ENCODE measurements at regions not wholly inside any gene's neighbourhood (a gene's known extent, or its start where the extent isn't known, plus 50 kb on each side); places are given as distances from the start of the nearest gene placed in this dataset.
"Not testable (repeated sequence)": the region's sequence is repeated elsewhere in the genome, so short reads cannot be mapped to it uniquely, and the experiment has no call there.

DNA sequence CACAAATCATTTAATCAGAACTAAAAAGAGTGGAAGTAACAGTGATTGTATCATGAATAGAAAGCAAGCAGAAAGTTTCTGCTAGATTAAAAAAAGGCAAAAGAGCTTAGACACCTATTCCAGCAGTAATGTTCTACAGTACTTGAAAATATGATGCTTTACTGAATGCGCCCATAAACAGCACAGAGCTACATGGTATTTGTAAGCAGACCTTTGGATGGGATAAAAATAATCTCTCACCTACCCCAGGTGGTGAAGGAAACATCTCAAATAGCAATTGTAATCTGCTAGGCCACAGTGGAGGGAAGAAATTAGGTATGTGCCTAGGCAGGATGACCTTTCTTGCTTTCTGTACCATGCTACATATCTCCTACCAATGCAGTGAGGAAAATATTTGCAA is 280.9 kb upstream of the PRKX start:
- TF ChIP-seq, protein P1, sequence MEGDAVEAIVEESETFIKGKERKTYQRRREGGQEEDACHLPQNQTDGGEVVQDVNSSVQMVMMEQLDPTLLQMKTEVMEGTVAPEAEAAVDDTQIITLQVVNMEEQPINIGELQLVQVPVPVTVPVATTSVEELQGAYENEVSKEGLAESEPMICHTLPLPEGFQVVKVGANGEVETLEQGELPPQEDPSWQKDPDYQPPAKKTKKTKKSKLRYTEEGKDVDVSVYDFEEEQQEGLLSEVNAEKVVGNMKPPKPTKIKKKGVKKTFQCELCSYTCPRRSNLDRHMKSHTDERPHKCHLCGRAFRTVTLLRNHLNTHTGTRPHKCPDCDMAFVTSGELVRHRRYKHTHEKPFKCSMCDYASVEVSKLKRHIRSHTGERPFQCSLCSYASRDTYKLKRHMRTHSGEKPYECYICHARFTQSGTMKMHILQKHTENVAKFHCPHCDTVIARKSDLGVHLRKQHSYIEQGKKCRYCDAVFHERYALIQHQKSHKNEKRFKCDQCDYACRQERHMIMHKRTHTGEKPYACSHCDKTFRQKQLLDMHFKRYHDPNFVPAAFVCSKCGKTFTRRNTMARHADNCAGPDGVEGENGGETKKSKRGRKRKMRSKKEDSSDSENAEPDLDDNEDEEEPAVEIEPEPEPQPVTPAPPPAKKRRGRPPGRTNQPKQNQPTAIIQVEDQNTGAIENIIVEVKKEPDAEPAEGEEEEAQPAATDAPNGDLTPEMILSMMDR (IDR thresholded peaks at IDR 0.05; ENCODE audit: low read depth, low read length, missing control alignments): no peak
- no peak for DNase-seq (ENCODE audit: low read depth)

GRCh38 chrX:3990569-3990968 is 277.1 kb upstream of the PRKX start:
- DNase-seq (ENCODE audit: low read depth): no peak
- H3K4me3 ChIP-seq (ENCODE audit: low read depth, low read length): no peak overlapping the region
- TF ChIP-seq, protein P1 (IDR thresholded peaks at IDR 0.05; ENCODE audit: low read depth, low read length, missing control alignments): no peak

More for the DNA sequence above, 280.9 kb upstream of the PRKX start:
- H3K4me3 ChIP-seq (ENCODE audit: low read depth, low read length): no peak overlapping the region

- H3K4me3 ChIP-seq (ENCODE audit: low read depth, low read length); DNase-seq (ENCODE audit: low read depth): not testable (repeated sequence)
Observed at GRCh38 chrX:3972104-3972858, 258.8 kb upstream of the PRKX start.

- TF ChIP-seq, protein P1 (IDR thresholded peaks at IDR 0.05; ENCODE audit: low read depth, low read length, missing control alignments): no peak
- no peak for DNase-seq (ENCODE audit: low read depth)
- no peak overlapping the region for H3K4me3 ChIP-seq (ENCODE audit: low read depth, low read length)
Observed at GRCh38 chrX:3968749-3969148, 255.3 kb upstream of the PRKX start.

GRCh38 chrX:3963980-3964379 is 250.5 kb upstream of the PRKX start:
- no peak overlapping the region for H3K4me3 ChIP-seq (ENCODE audit: low read depth, low read length)
- TF ChIP-seq, protein P1 (IDR thresholded peaks at IDR 0.05; ENCODE audit: low read depth, low read length, missing control alignments): no peak
- no peak for DNase-seq (ENCODE audit: low read depth)

DNA sequence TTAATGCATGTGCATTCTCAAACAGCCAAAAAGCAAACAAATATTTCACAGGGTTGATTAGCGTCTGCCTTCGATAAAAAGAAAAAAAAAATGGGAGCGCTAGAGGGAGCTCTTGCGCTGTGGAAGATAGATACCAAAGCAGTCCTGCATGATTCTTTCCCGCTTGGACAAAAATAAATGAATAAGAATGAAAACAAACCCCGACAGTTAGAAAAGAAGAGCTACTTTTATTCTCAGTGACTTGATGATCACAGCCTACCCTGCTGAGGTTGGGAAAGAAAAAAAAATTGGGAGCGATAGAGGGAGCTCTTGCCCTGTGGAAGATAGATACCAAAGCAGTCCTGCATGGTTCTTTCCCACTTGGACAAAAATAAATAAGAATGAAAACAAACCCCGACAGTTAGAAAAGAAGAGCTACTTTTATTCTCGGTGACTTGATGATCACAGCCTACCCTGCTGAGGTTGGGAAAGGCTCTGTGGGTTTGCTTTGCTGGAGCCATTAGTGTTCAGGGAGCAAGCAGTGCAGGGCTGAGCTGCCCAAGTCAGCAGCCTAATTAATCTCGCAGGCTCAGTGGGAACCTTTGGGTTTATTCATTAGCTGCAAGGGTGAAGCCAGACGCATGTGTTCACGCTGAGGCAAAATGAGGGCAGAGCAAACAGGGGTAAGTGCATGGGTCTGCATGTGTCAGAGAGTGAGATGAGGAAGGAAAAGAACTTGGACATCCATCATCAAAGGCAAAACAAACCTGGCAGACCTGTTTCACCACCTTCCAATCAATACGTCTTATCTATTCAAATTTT is 249.3 kb upstream of the PRKX start:
- no peak for DNase-seq (ENCODE audit: low read depth)
- H3K4me3 ChIP-seq (ENCODE audit: low read depth, low read length): no peak overlapping the region
- TF ChIP-seq, protein P1 (IDR thresholded peaks at IDR 0.05; ENCODE audit: low read depth, low read length, missing control alignments): peak; percentile 43

DNA sequence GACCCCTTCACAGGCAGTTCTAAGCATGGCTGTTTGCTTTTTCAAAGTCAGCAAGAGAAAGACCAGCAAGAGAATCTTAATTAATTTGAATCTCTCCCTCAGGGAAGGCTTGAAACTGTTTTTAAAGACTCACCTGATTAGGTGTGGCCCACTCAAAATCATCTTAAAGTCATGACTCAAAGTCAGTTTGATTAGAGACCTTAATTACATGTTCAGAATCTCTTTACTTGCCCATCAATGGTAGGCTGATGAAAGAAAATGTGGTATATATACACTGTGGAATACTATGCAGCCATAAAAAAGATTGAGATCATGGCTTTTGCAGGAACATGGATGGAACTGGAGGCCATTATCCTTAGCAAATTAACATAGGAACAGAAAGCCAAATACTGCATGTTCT is 247.5 kb upstream of the PRKX start:
- TF ChIP-seq, protein P1 (IDR thresholded peaks at IDR 0.05; ENCODE audit: low read depth, low read length, missing control alignments): no peak
- DNase-seq (ENCODE audit: low read depth): no peak
- H3K4me3 ChIP-seq (ENCODE audit: low read depth, low read length): no peak overlapping the region

All from GM12864 (cell line).